Astrocyte of the cerebellum (primary cell): ENCODE measurements at regions not wholly inside any gene's neighbourhood (a gene's known extent, or its start where the extent isn't known, plus 50 kb on each side); places are given as distances from the start of the nearest gene placed in this dataset.
A peak's percentile ranks its signal among the peaks of the same experiment; 100 is the strongest.
"Not testable (repeated sequence)": the region's sequence is repeated elsewhere in the genome, so short reads cannot be mapped to it uniquely, and the experiment has no call there.

ENCODE experiments used
- DNase-seq: peaks from one replicate; pipeline ENCODE4 v3.0.0-alpha.2; 2011; ENCODE audit warnings: low read depth
- H3K4me3 ChIP-seq: 2 replicates; pipeline ENCODE4 v1.5.1; 2011; ENCODE audit warnings: mild to moderate bottlenecking, low read depth, low read length, moderate library complexity
- in situ Hi-C: cut with HindIII; loops from 2 replicates; pipeline ENCODE4 v1.10.0; 2017; ENCODE audit warnings: low sequenced_read_pairs
- TF ChIP-seq, protein P1 (sequence below): IDR thresholded peaks from 2 replicates; pipeline ENCODE4 v1.5.1; 2012; ENCODE audit warnings: low read length, low read depth, moderate library complexity, mild to moderate bottlenecking; ENCODE audit errors: missing control alignments

DNA sequence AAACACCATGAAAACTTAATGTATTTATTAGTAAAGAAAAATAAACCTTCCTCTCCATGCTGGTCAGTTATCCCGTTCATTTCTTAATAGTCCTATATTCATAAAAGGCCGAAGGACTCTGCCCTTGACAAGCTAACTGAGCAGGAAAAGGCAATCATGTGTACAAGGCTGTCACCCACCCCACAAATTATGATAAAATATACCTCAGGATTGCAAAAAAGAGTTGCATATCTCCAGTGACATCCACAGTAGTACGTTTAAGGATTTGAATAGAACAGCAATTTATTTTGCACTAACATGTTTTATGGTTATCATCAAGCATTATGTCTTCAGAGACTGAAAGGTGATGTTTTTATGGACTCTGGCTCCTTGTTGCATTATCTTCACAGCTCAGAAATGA lies 157.6 kb downstream of the FOXB1 start:
- no peak overlapping the region for H3K4me3 ChIP-seq
- DNase-seq, result no peak
- in situ Hi-C loops, result no loop called here
- TF ChIP-seq, protein P1, sequence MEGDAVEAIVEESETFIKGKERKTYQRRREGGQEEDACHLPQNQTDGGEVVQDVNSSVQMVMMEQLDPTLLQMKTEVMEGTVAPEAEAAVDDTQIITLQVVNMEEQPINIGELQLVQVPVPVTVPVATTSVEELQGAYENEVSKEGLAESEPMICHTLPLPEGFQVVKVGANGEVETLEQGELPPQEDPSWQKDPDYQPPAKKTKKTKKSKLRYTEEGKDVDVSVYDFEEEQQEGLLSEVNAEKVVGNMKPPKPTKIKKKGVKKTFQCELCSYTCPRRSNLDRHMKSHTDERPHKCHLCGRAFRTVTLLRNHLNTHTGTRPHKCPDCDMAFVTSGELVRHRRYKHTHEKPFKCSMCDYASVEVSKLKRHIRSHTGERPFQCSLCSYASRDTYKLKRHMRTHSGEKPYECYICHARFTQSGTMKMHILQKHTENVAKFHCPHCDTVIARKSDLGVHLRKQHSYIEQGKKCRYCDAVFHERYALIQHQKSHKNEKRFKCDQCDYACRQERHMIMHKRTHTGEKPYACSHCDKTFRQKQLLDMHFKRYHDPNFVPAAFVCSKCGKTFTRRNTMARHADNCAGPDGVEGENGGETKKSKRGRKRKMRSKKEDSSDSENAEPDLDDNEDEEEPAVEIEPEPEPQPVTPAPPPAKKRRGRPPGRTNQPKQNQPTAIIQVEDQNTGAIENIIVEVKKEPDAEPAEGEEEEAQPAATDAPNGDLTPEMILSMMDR, result no peak

DNA sequence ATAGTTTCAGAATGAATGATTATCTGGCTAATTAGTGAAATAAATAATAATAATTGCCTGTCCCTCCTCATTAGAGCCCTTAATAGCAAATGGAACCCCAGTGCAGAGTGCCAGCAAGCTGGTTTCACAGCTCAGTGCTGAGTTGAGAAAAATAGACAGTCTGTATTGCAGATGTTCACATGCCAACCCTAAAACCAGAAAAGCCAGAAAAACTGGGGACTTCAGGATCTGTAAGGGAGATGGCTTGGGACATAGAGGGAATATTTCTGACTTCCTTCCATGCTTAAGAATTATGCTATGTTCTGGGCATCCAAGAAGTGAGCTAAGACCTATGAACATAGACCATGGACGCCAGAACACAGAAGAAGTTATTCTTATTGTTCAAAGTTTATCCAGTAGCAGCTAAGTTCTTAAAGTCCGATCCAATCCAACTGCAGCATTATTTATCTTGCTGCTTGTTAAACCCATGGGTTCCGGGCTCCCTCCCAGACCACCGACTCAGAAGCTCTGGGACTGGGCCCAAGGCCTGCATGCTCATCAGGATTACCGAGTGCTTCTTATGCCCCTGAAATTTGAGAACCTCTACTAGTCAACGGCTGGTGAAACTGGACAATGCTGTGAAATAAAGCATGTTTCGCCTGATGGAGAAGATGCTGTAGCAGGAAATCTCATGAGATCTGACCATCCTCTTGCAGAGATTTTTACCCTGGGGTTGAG lies 158.3 kb downstream of the FOXB1 start:
- no peak for DNase-seq
- no peak overlapping the region for H3K4me3 ChIP-seq
- TF ChIP-seq, protein P1, result no peak
- in situ Hi-C loops, result no loop called here

DNA sequence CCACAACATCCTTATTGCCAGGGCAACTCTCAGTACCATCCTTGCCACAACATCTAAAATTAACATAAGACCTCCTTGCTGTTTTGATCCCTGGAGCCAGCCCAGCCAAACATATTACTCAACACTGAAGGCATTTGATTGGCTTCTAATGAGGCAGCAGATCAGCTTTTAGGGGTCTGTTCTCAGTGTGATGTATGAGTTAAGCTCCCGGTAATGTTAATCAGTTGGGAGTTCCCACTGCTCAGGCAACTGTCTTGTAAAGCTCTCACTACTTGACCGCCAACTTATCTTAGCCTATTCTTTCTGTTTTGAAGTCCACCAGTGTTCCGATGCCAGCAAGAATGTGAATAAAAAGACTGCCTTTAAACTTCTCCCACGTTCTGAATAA lies 158.9 kb downstream of the FOXB1 start:
- H3K4me3 ChIP-seq, result no peak overlapping the region
- TF ChIP-seq, protein P1, result no peak
- in situ Hi-C loops, result no loop called here
- DNase-seq, result no peak

GRCh38 chr15:60165111-60165510 lies 161.0 kb downstream of the FOXB1 start:
- H3K4me3 ChIP-seq, result no peak overlapping the region
- TF ChIP-seq, protein P1, result no peak
- no peak for DNase-seq
- in situ Hi-C loops, result no loop called here

GRCh38 chr15:60172143-60172542 lies 168.0 kb downstream of the FOXB1 start:
- DNase-seq, result no peak
- TF ChIP-seq, protein P1, result no peak
- no peak overlapping the region for H3K4me3 ChIP-seq
- in situ Hi-C loops, result no loop called here

GRCh38 chr15:60179786-60180391 lies 175.8 kb downstream of the FOXB1 start:
- TF ChIP-seq, protein P1, result peak; percentile 75
- peak; percentile 40 for DNase-seq
- in situ Hi-C loops, result no loop called here
- no peak overlapping the region for H3K4me3 ChIP-seq

GRCh38 chr15:60181957-60182356 lies 177.8 kb downstream of the FOXB1 start:
- in situ Hi-C loops, DNase-seq, H3K4me3 ChIP-seq: not testable (repeated sequence)
